ENCODE measurements at regions not wholly inside any gene's neighbourhood (a gene's known extent, or its start where the extent isn't known, plus 50 kb on each side); places are given as distances from the start of the nearest gene placed in this dataset.
"Not testable (repeated sequence)": the region's sequence is repeated elsewhere in the genome, so short reads cannot be mapped to it uniquely, and the experiment has no call there.

- TF ChIP-seq, protein P1, sequence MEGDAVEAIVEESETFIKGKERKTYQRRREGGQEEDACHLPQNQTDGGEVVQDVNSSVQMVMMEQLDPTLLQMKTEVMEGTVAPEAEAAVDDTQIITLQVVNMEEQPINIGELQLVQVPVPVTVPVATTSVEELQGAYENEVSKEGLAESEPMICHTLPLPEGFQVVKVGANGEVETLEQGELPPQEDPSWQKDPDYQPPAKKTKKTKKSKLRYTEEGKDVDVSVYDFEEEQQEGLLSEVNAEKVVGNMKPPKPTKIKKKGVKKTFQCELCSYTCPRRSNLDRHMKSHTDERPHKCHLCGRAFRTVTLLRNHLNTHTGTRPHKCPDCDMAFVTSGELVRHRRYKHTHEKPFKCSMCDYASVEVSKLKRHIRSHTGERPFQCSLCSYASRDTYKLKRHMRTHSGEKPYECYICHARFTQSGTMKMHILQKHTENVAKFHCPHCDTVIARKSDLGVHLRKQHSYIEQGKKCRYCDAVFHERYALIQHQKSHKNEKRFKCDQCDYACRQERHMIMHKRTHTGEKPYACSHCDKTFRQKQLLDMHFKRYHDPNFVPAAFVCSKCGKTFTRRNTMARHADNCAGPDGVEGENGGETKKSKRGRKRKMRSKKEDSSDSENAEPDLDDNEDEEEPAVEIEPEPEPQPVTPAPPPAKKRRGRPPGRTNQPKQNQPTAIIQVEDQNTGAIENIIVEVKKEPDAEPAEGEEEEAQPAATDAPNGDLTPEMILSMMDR (conservative IDR thresholded peaks at IDR 0.05) = not testable (repeated sequence)
- TF ChIP-seq EZH2 (IDR thresholded peaks at IDR 0.05; ENCODE audit: low read depth) = not testable (repeated sequence)
Observed at GRCh38 chr6:92219987-92220386, 1199.4 kb downstream of the EPHA7 start.
